ENCODE measurements at regions not wholly inside any gene's neighbourhood (a gene's known extent, or its start where the extent isn't known, plus 50 kb on each side); places are given as distances from the start of the nearest gene placed in this dataset.

GRCh38 chr13:80113714-80114454, 227.0 kb downstream of the SPRY2 start:
- TF ChIP-seq, protein P1, sequence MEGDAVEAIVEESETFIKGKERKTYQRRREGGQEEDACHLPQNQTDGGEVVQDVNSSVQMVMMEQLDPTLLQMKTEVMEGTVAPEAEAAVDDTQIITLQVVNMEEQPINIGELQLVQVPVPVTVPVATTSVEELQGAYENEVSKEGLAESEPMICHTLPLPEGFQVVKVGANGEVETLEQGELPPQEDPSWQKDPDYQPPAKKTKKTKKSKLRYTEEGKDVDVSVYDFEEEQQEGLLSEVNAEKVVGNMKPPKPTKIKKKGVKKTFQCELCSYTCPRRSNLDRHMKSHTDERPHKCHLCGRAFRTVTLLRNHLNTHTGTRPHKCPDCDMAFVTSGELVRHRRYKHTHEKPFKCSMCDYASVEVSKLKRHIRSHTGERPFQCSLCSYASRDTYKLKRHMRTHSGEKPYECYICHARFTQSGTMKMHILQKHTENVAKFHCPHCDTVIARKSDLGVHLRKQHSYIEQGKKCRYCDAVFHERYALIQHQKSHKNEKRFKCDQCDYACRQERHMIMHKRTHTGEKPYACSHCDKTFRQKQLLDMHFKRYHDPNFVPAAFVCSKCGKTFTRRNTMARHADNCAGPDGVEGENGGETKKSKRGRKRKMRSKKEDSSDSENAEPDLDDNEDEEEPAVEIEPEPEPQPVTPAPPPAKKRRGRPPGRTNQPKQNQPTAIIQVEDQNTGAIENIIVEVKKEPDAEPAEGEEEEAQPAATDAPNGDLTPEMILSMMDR (IDR thresholded peaks at IDR 0.05) = no peak
- Histone ChIP-seq H3K27me3 (no peaks in the 10 kb centered on the region), H3K36me3 (no peaks in the 10 kb centered on the region), H3K4me1 (ENCODE audit: control insufficient read depth in 1 of 2, insufficient read depth in 1 of 2, low read depth in 1 of 2, low read length in 1 of 2) (no peaks in the 10 kb centered on the region), H3K27ac (no peak overlapping the region), H3K4me3 (ENCODE audit: low read depth in 1 of 2, low read length in 1 of 2) (no peak overlapping the region), H3K9me3 (no peaks in the 10 kb centered on the region)

- Histone ChIP-seq H3K4me3 (ENCODE audit: low read depth in 1 of 2, low read length in 1 of 2) (no peak overlapping the region), H3K27me3 (no peaks in the 10 kb centered on the region), H3K27ac (no peak overlapping the region), H3K9me3 (no peaks in the 10 kb centered on the region), H3K36me3 (no peaks in the 10 kb centered on the region), H3K4me1 (ENCODE audit: control insufficient read depth in 1 of 2, insufficient read depth in 1 of 2, low read depth in 1 of 2, low read length in 1 of 2) (no peaks in the 10 kb centered on the region)
- TF ChIP-seq, protein P1 (IDR thresholded peaks at IDR 0.05) = no peak
Measured at GRCh38 chr13:80109303-80109702, 231.6 kb downstream of the SPRY2 start.

DNA sequence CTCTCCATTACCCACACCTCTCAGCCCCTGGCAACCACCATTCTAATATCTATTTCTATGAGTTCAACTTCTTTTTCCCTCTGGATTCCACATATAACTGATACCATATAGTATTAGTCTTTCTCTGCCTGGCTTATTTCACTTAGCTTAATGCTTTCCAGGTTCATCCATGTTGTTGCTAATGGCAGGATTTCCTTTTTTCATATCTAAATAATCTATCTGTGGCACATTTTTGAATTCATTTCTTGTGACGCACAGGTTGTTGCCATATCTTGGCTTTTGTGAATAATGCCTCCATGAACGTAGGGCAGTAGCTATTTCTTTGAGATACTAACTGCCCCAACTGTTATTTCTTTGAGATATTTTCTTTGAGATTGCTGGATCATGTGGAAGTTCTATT, 235.6 kb downstream of the SPRY2 start:
- TF ChIP-seq, protein P1 (IDR thresholded peaks at IDR 0.05) = no peak
- H3K4me1 ChIP-seq (ENCODE audit: control insufficient read depth in 1 of 2, insufficient read depth in 1 of 2, low read depth in 1 of 2, low read length in 1 of 2) = no peaks in the 10 kb centered on the region
- no peaks in the 10 kb centered on the region for H3K9me3 ChIP-seq
- no peaks in the 10 kb centered on the region for H3K27me3 ChIP-seq
- no peak overlapping the region for H3K27ac ChIP-seq
- no peak overlapping the region for H3K4me3 ChIP-seq (ENCODE audit: low read depth in 1 of 2, low read length in 1 of 2)
- no peaks in the 10 kb centered on the region for H3K36me3 ChIP-seq

DNA sequence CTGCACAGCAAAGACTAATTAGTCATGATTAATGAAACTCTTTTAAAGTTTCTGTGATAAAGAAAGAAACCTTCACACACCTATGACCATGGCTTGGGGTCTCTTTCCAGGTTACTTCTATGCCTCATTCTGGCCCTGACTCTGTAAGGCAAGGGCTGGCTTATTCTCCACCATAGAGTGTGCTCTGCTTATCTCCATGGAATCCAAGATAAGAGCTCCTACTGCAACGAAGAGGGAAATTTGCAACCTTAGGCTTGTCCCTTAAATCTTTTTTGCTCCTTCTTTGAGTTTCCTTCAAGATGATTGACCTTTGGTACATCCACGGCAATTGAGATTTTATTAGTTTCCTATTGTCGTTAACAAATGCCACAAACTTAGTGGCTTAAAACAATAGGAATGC, 239.9 kb downstream of the SPRY2 start:
- TF ChIP-seq, protein P1 (IDR thresholded peaks at IDR 0.05) = no peak
- no peak overlapping the region for H3K4me3 ChIP-seq (ENCODE audit: low read depth in 1 of 2, low read length in 1 of 2)
- H3K27ac ChIP-seq = no peak overlapping the region

GRCh38 chr13:80100636-80101035, 240.3 kb downstream of the SPRY2 start:
- no peaks in the 10 kb centered on the region for H3K36me3 ChIP-seq
- H3K4me3 ChIP-seq (ENCODE audit: low read depth in 1 of 2, low read length in 1 of 2) = no peak overlapping the region
- no peaks in the 10 kb centered on the region for H3K4me1 ChIP-seq (ENCODE audit: control insufficient read depth in 1 of 2, insufficient read depth in 1 of 2, low read depth in 1 of 2, low read length in 1 of 2)
- H3K9me3 ChIP-seq = no peaks in the 10 kb centered on the region
- H3K27me3 ChIP-seq = no peaks in the 10 kb centered on the region
- TF ChIP-seq, protein P1 (IDR thresholded peaks at IDR 0.05) = no peak
- no peak overlapping the region for H3K27ac ChIP-seq

More for the DNA sequence above, 239.9 kb downstream of the SPRY2 start:
- H3K4me1 ChIP-seq (ENCODE audit: control insufficient read depth in 1 of 2, insufficient read depth in 1 of 2, low read depth in 1 of 2, low read length in 1 of 2) = no peaks in the 10 kb centered on the region
- no peaks in the 10 kb centered on the region for H3K36me3 ChIP-seq
- no peaks in the 10 kb centered on the region for H3K9me3 ChIP-seq
- no peaks in the 10 kb centered on the region for H3K27me3 ChIP-seq
